IMR-90 (cell line): ENCODE measurements at regions not wholly inside any gene's neighbourhood (a gene's known extent, or its start where the extent isn't known, plus 50 kb on each side); places are given as distances from the start of the nearest gene placed in this dataset.

ENCODE experiments used
- ATAC-seq: fragments of 200-7000 bp; cut with Tn5 transposase; 2 replicates; pipeline ENCODE4 v1.9.1; 2020; ENCODE audit warnings: low read depth, mild to moderate bottlenecking, moderate library complexity
- BruUV-seq: library from RNA; stranded (reverse); fragments of 400-500 nt; replicated peaks from 2 replicates; lab custom pipeline; 2021; lab: Mats Ljungman, UMichigan
- CTCF ChIA-PET: fragments of 300-600 bp; formaldehyde crosslinking; extraction: SDS; loops from one replicate; lab custom pipeline; 2021; ENCODE audit warnings: antibody characterized with exemption; lab: Yijun Ruan, JAX
- POLR2A ChIA-PET: fragments of 300-600 bp; sonication (Branson Sonifier 250); formaldehyde crosslinking; loops from one replicate; lab custom pipeline; 2022; ENCODE audit warnings: antibody characterized with exemption; ENCODE audit not compliant: unreplicated experiment; lab: Charles Lee
- DNase-seq: peaks from one replicate; pipeline ENCODE4 v3.0.0; 2013
- H2AFZ ChIP-seq: replicated peaks from 2 replicates; pipeline ENCODE3; 2013; ENCODE audit warnings: low read length, mild to moderate bottlenecking; ENCODE audit not compliant: poor library complexity
- H2AK5ac ChIP-seq: 2 replicates; pipeline ENCODE4 v1.6.1; 2013; ENCODE audit warnings: low read depth, low read length, inconsistent platforms
- H2AK9ac ChIP-seq: replicated peaks from 2 replicates; pipeline ENCODE3; 2013; ENCODE audit warnings: mild to moderate bottlenecking, low read depth, low read length, moderate library complexity; ENCODE audit not compliant: poor library complexity
- H2BK120ac ChIP-seq: 2 replicates; pipeline ENCODE4 v1.6.1; 2013; ENCODE audit warnings: low read depth, low read length, inconsistent platforms
- H2BK15ac ChIP-seq: 3 replicates; pipeline ENCODE4 v1.6.1; 2013; ENCODE audit warnings: low read depth, low read length, inconsistent platforms
- H2BK20ac ChIP-seq: 2 replicates; pipeline ENCODE4 v1.6.1; 2013; ENCODE audit warnings: low read depth, mild to moderate bottlenecking, inconsistent platforms, low read length, moderate library complexity
- H2BK5ac ChIP-seq: 2 replicates; pipeline ENCODE4 v1.6.1; 2013; ENCODE audit warnings: mild to moderate bottlenecking, low read depth, low read length, inconsistent platforms; ENCODE audit not compliant: poor library complexity, severe bottlenecking
- H3K14ac ChIP-seq: replicated peaks from 2 replicates; pipeline ENCODE4 v1.6.1; 2013; ENCODE audit warnings: low read depth, low read length, inconsistent platforms
- H3K18ac ChIP-seq: 2 replicates; pipeline ENCODE4 v1.6.1; 2013; ENCODE audit warnings: low read depth, low read length, control low read depth
- H3K23ac ChIP-seq: 2 replicates; pipeline ENCODE4 v1.6.1; 2013; ENCODE audit warnings: low read depth, low read length, inconsistent platforms
- H3K27ac ChIP-seq: 2 replicates; pipeline ENCODE4 v1.5.1; 2013; ENCODE audit warnings: mild to moderate bottlenecking, control low read depth, low read length; ENCODE audit not compliant: insufficient read depth
- H3K27me3 ChIP-seq: 2 replicates; pipeline ENCODE4 v1.6.1; 2013; ENCODE audit warnings: low read length; ENCODE audit not compliant: control insufficient read depth, insufficient read depth
- H3K36me3 ChIP-seq: 2 replicates; pipeline ENCODE4 v1.6.1; 2013; ENCODE audit warnings: low read length, mixed read lengths; ENCODE audit not compliant: control insufficient read depth, insufficient read depth
- H3K4ac ChIP-seq: 2 replicates; pipeline ENCODE4 v1.6.1; 2013; ENCODE audit warnings: low read depth, low read length, inconsistent platforms
- H3K4me1 ChIP-seq: 2 replicates; pipeline ENCODE4 v1.6.1; 2013; ENCODE audit warnings: low read length, mixed read lengths; ENCODE audit not compliant: control insufficient read depth, insufficient read depth
- H3K4me2 ChIP-seq: 2 replicates; pipeline ENCODE4 v1.6.1; 2013; ENCODE audit warnings: low read depth, mild to moderate bottlenecking, control low read depth, low read length, moderate library complexity
- H3K4me3 ChIP-seq: 2 replicates; pipeline ENCODE4 v1.5.1; 2013; ENCODE audit warnings: low read depth, mild to moderate bottlenecking, control low read depth, low read length, moderate library complexity; ENCODE audit not compliant: insufficient read depth
- H3K56ac ChIP-seq: 2 replicates; pipeline ENCODE4 v1.6.1; 2013; ENCODE audit warnings: low read length, inconsistent platforms; ENCODE audit not compliant: insufficient read depth; ENCODE audit errors: extremely low read depth
- H3K79me1 ChIP-seq, 2 experiments: 2 replicates each; pipeline ENCODE4 v1.6.1; 2013; ENCODE audit warnings: low read length in 2 of 2, inconsistent platforms in 1 of 2, low read depth in 1 of 2
- H3K9ac ChIP-seq: 2 replicates; pipeline ENCODE4 v1.6.1; 2013; ENCODE audit warnings: low read depth, low read length, control low read depth
- H3K9me1 ChIP-seq: 2 replicates; pipeline ENCODE4 v1.6.1; 2013; ENCODE audit warnings: low read length, inconsistent platforms; ENCODE audit not compliant: insufficient read depth
- H3K9me3 ChIP-seq: 2 replicates; pipeline ENCODE4 v1.6.1; 2013; ENCODE audit warnings: low read length; ENCODE audit not compliant: control insufficient read depth, insufficient read depth
- H4K20me1 ChIP-seq: 2 replicates; pipeline ENCODE4 v1.6.1; 2013; ENCODE audit warnings: low read length, inconsistent platforms; ENCODE audit not compliant: insufficient read depth
- H4K5ac ChIP-seq: 2 replicates; pipeline ENCODE4 v1.6.1; 2013; ENCODE audit warnings: mild to moderate bottlenecking, low read depth, low read length, control low read depth
- H4K8ac ChIP-seq, 2 experiments: 2 replicates each; pipeline ENCODE4 v1.6.1; 2013; ENCODE audit warnings: low read depth in 2 of 2, low read length in 2 of 2, control low read depth in 1 of 2, inconsistent platforms in 1 of 2
- H4K91ac ChIP-seq: 2 replicates; pipeline ENCODE4 v1.6.1; 2013; ENCODE audit warnings: low read depth, low read length, inconsistent platforms; ENCODE audit not compliant: insufficient read depth
- BHLHE40 ChIP-seq: fragments of 150-350 bp; IDR thresholded peaks from 2 replicates; pipeline ENCODE4 v1.6.1; 2016; ENCODE audit warnings: mild to moderate bottlenecking, low read depth, low read length
- SMC3 ChIP-seq: fragments of 150-350 bp; IDR thresholded peaks from 2 replicates; pipeline ENCODE4 v1.6.1; 2016; ENCODE audit warnings: low read depth, mild to moderate bottlenecking, antibody characterized with exemption, low read length, moderate library complexity
- WGBS, 2 experiments: methylation state at CpG; one replicate each; pipeline versions ENCODE4 v1.1.5 to v1.1.7; 2013; ENCODE audit warnings: missing lambda C conversion rate in 2 of 2; ENCODE audit not compliant: insufficient read length in 1 of 2; ENCODE audit errors: extremely low coverage in 2 of 2; 5-methylcytosine and 5-hydroxymethylcytosine counted together
- dilution Hi-C: fragments of 300-500 bp; cut with HindIII; formaldehyde crosslinking; loops from one replicate; pipeline ENCODE4 v1.14.3; 2018; ENCODE audit warnings: low sequenced_read_pairs; ENCODE audit not compliant: unreplicated experiment
- in situ Hi-C: fragments of 300-500 bp; cut with MboI; formaldehyde crosslinking; loops from 3 replicates; pipeline ENCODE4 v1.14.3; 2019; ENCODE audit warnings: low sequenced_read_pairs, inconsistent platforms, mixed read lengths
- intact Hi-C: fragments of 100-400 bp; cut with micrococcal nuclease; formaldehyde crosslinking; loops from 2 replicates; pipeline ENCODE4 v1.10.0; 2022

DNA sequence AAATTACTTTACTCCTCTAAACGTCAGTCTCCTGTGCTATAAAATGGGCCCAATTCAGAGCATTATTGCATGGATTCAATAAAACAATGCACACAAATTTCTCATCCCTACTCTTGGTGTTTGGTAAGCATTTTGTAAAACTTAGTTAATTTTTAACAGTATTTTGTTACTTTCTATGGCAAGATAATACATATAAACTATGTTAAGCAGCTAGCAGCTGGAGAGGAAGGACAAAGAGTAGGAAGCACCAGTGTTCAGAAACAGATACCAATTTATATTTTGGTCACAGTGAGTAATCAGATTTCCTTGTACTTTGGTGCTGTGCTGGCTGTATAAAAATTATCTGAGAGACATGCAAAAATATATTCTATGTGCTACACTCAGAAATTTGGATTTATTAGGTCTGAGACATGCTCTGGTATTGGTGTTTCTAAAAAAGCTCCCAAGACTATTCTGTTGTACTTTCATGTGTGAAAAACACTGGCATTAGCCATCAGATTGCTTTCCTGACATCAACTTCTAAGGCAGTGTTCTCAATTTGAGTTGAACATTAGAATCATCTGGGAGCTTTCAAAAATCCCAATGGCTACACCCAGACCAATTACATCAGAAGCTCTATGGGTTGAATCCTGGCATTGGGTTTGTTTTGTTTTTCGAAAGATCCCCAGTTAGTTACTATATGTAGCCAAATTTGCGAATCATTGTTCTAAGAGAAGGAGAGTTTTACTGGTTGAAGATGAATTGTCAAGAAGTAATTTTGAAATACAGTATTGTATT is 100.3 kb upstream of the C1orf87 start:
- Histone ChIP-seq H2AK9ac (no peak overlapping the region), H3K9me3 (no peaks in the 10 kb centered on the region; the same call in 1 of the 2 replicates), H3K79me1 (no peaks in the 10 kb centered on the region), H2BK120ac (no peak overlapping the region), H3K14ac (no peak overlapping the region), H3K9ac (no peak overlapping the region), H3K4me3 (no peak overlapping the region), H4K20me1 (no peaks in the 10 kb centered on the region), H2BK20ac (no peak overlapping the region), H2AK5ac (no peak overlapping the region), H2AFZ (no peak overlapping the region), H4K5ac (no peak overlapping the region), H4K8ac (no peak overlapping the region), H4K91ac (no peak overlapping the region), H3K27ac (no peak overlapping the region), H2BK15ac (no peak overlapping the region), H3K18ac (no peak overlapping the region), H3K9me1 (no peaks in the 10 kb centered on the region), H3K27me3 (no peaks in the 10 kb centered on the region), H3K4me2 (no peak overlapping the region), H3K4me1 (no peaks in the 10 kb centered on the region), H2BK5ac (no peak overlapping the region), H3K23ac (no peak overlapping the region), H3K4ac (no peak overlapping the region), H3K36me3 (no peaks in the 10 kb centered on the region), H3K56ac (no peak overlapping the region)
- no peak for DNase-seq
- no peak for TF ChIP-seq BHLHE40
- TF ChIP-seq SMC3, result no peak
- ATAC-seq, result no peak
- dilution Hi-C loops (no loop called here), intact Hi-C loops (no loop called here), in situ Hi-C loops (no loop called here)
- WGBS, 2 experiments, result no CpG with 5 or more reads among the region's 3 CpGs
- POLR2A ChIA-PET, result no interaction called here
- BruUV-seq, result no TSS peak
- CTCF ChIA-PET, result interaction anchor here (1.9 kb wide), 1 partner anchor 203 kb away, joined by 7 read pairs; no protein-coding TSS in a partner anchor
